ENCODE measurements at regions not wholly inside any gene's neighbourhood (a gene's known extent, or its start where the extent isn't known, plus 50 kb on each side); places are given as distances from the start of the nearest gene placed in this dataset.

DNA sequence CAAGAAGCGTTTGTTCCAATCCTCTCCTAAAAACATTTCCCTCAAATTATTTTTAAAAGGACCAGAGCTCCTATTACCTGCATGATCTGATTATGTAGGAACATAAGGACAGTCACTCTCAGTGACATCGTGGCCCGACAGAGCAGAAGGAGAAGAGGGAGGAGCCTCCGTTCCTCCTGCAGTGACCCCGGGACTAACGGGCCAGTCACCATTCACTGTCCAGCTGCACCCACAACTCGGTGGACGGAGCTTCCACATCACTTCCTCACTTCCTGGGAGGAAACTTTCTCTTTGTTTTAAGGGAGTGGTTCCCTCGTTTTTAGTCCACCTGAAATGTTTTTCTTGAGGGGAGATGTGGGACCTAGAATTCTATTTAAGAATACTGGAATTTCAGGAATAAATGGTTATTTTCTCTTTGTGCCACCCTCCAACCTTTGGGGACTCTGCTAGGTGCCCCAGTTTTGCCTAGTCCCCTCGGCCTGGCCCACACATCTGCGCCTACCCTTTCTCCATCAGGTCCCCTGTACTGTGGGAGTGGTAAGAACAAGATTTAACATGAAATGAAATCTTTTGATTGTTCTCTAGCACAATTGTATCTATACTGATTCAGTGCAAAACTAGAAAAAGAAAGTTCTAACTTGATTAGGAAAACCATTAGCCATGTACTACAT is 173.5 kb upstream of the RNF32 start:
- no peaks in the 10 kb centered on the region for H3K36me3 ChIP-seq (ENCODE audit: control insufficient read depth in 2 of 2, extremely low read depth in 1 of 2, insufficient read depth in 2 of 2, low read length in 2 of 2)
- no peak overlapping the region for H3K4me3 ChIP-seq (replicated peaks in 1 of 3; ENCODE audit: insufficient read depth in 1 of 3, low read depth in 1 of 3, low read length in 3 of 3)
- H3K9ac ChIP-seq (replicated peaks; ENCODE audit: extremely low read depth, insufficient read depth, low read length), result no peak overlapping the region
- DNase-seq (ENCODE audit: low read depth, low spot score) (no peak), FAIRE-seq (no peak)
- TF ChIP-seq MAX (IDR thresholded peaks at IDR 0.05; ENCODE audit: insufficient read depth, insufficient read length), result no peak
- no peak for TF ChIP-seq MYC (IDR thresholded peaks at IDR 0.05; ENCODE audit: low read depth, low read length)
- no peak for TF ChIP-seq FOS (IDR thresholded peaks at IDR 0.05; ENCODE audit: borderline replicate concordance, insufficient read depth, low read length)
- TF ChIP-seq JUN (IDR thresholded peaks at IDR 0.05; ENCODE audit: borderline replicate concordance, insufficient read depth, insufficient read length, low read depth), result no peak
- no peak for TF ChIP-seq EZH2 (IDR thresholded peaks at IDR 0.05; ENCODE audit: borderline replicate concordance, low read depth, low read length, severe bottlenecking)
- no peak for TF ChIP-seq GATA2 (IDR thresholded peaks at IDR 0.05; ENCODE audit: insufficient read depth, insufficient read length, low read depth, low read length)
- no peaks in the 10 kb centered on the region for H3K27me3 ChIP-seq (ENCODE audit: control insufficient read depth in 2 of 2, insufficient read depth in 2 of 2, low read length in 2 of 2)
- H3K79me2 ChIP-seq (ENCODE audit: control insufficient read depth, insufficient read depth, low read length), result no peaks in the 10 kb centered on the region
- no peak overlapping the region for H3K4me2 ChIP-seq (ENCODE audit: insufficient read depth, low read length)
- H3K4me1 ChIP-seq (ENCODE audit: control insufficient read depth, extremely low read depth, insufficient read depth, low read length), result no peaks in the 10 kb centered on the region
- dilution Hi-C loops (cut with MboI; ENCODE audit: extremely low pct_ligation_motif_present, low sequenced_read_pairs) (no loop called here), intact Hi-C loops (cut with micrococcal nuclease) (no loop called here)
- ChIA-PET POLR2A (no interaction called here), CTCF (interaction anchor here (1.7 kb wide), 1 partner anchor 652 kb away, joined by 4 read pairs; no protein-coding TSS in a partner anchor)
- no TSS peak for BruUV-seq (replicated peaks)
- no peak overlapping the region for H2AFZ ChIP-seq (ENCODE audit: low read depth, low read length)
- H3K9me1 ChIP-seq (replicated peaks; ENCODE audit: control insufficient read depth, extremely low read depth, insufficient read depth, low read length), result no peaks in the 10 kb centered on the region
- H3K9me3 ChIP-seq (replicated peaks; ENCODE audit: control insufficient read depth, insufficient read depth, low read length), result no peaks in the 10 kb centered on the region
- no peaks in the 10 kb centered on the region for H4K20me1 ChIP-seq (replicated peaks; ENCODE audit: control insufficient read depth, extremely low read depth, insufficient read depth, low read length)
- H3K27ac ChIP-seq (ENCODE audit: insufficient read depth, low read depth, low read length), result no peak overlapping the region

- Histone ChIP-seq H3K27ac (ENCODE audit: insufficient read depth, low read depth, low read length) (no peak overlapping the region), H3K4me2 (ENCODE audit: insufficient read depth, low read length) (no peak overlapping the region), H3K79me2 (ENCODE audit: control insufficient read depth, insufficient read depth, low read length) (no peaks in the 10 kb centered on the region), H3K9me1 (replicated peaks; ENCODE audit: control insufficient read depth, extremely low read depth, insufficient read depth, low read length) (no peaks in the 10 kb centered on the region), H3K4me3 (replicated peaks in 1 of 3; ENCODE audit: insufficient read depth in 1 of 3, low read depth in 1 of 3, low read length in 3 of 3) (no peak overlapping the region), H4K20me1 (replicated peaks; ENCODE audit: control insufficient read depth, extremely low read depth, insufficient read depth, low read length) (no peaks in the 10 kb centered on the region), H2AFZ (ENCODE audit: low read depth, low read length) (no peak overlapping the region), H3K4me1 (ENCODE audit: control insufficient read depth, extremely low read depth, insufficient read depth, low read length) (no peaks in the 10 kb centered on the region), H3K9me3 (replicated peaks; ENCODE audit: control insufficient read depth, insufficient read depth, low read length) (no peaks in the 10 kb centered on the region), H3K36me3 (ENCODE audit: control insufficient read depth in 2 of 2, extremely low read depth in 1 of 2, insufficient read depth in 2 of 2, low read length in 2 of 2) (no peaks in the 10 kb centered on the region), H3K9ac (replicated peaks; ENCODE audit: extremely low read depth, insufficient read depth, low read length) (no peak overlapping the region), H3K27me3 (ENCODE audit: control insufficient read depth in 2 of 2, insufficient read depth in 2 of 2, low read length in 2 of 2) (no peaks in the 10 kb centered on the region)
- ChIA-PET CTCF (interaction anchor here (1.7 kb wide), 1 partner anchor 652 kb away, joined by 4 read pairs; no protein-coding TSS in a partner anchor), POLR2A (no interaction called here)
- no peak for FAIRE-seq
- no peak for DNase-seq (ENCODE audit: low read depth, low spot score)
- intact Hi-C loops (cut with micrococcal nuclease), result no loop called here
- no TSS peak for BruUV-seq (replicated peaks)
- TF ChIP-seq JUN (IDR thresholded peaks at IDR 0.05; ENCODE audit: borderline replicate concordance, insufficient read depth, insufficient read length, low read depth) (no peak), POLR2A (IDR thresholded peaks at IDR 0.05; ENCODE audit: low read depth, low read length) (no peak), GATA2 (IDR thresholded peaks at IDR 0.05; ENCODE audit: insufficient read depth, insufficient read length, low read depth, low read length) (no peak), CTCF (IDR thresholded peaks at IDR 0.05; ENCODE audit: extremely low read depth in 1 of 2, insufficient read depth in 1 of 2, low read depth in 1 of 2, low read length in 2 of 2) (no peak), POLR2AphosphoS5 (IDR thresholded peaks at IDR 0.05; ENCODE audit: insufficient read depth, low read depth, low read length) (no peak), FOS (IDR thresholded peaks at IDR 0.05; ENCODE audit: borderline replicate concordance, insufficient read depth, low read length) (no peak), MAX (IDR thresholded peaks at IDR 0.05; ENCODE audit: insufficient read depth, insufficient read length) (no peak), MYC (IDR thresholded peaks at IDR 0.05; ENCODE audit: low read depth, low read length) (no peak), EZH2 (IDR thresholded peaks at IDR 0.05; ENCODE audit: borderline replicate concordance, low read depth, low read length, severe bottlenecking) (no peak)
- dilution Hi-C loops (cut with MboI; ENCODE audit: extremely low pct_ligation_motif_present, low sequenced_read_pairs), result no loop called here
Observed at GRCh38 chr7:156466272-156466671, 174.3 kb upstream of the RNF32 start.
